GM10248 (cell line): ENCODE measurements at regions not wholly inside any gene's neighbourhood (a gene's known extent, or its start where the extent isn't known, plus 50 kb on each side); places are given as distances from the start of the nearest gene placed in this dataset.

ENCODE experiments used
- CTCF ChIA-PET: fragments of 300-600 bp; sonication (Branson Sonifier 250); formaldehyde crosslinking; extraction: SDS; loops from one replicate; lab custom pipeline; 2021; ENCODE audit warnings: antibody characterized with exemption; lab: Yijun Ruan, JAX
- POLR2A ChIA-PET: fragments of 350-650 bp; sonication (Branson Sonifier 250); formaldehyde crosslinking; extraction: SDS; loops from one replicate; lab custom pipeline; 2020; ENCODE audit warnings: antibody characterized with exemption; lab: Yijun Ruan, JAX
- DNase-seq: peaks from one replicate; pipeline ENCODE4 v3.0.0; 2012; ENCODE audit errors: extremely low spot score
- CTCF ChIP-seq: IDR thresholded peaks from 2 replicates; pipeline ENCODE4 v1.5.1; 2012; ENCODE audit warnings: mild to moderate bottlenecking, low read depth; ENCODE audit errors: extremely low read depth, missing control alignments, control extremely low read depth

DNA sequence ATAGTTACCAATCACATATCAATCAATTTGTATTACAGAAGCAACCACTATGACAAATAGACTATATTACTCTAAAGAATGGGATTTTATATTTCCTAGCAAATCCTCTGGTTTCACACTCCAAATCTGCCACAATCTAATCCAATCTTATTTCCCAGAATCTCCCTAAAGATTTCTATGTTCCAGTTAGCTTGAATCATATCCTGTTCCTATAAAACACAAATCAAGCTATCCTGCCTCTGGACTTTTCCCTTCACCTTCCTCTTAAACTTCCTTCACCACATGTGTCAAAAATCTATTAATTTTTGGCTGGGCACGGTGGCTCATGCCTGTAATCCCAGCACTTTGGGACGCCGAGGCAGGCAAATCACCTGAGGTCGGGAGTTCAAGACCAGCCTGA lies 50.0 kb downstream of the PIK3C2A start:
- no peak for DNase-seq
- CTCF ChIA-PET: interaction anchor here (1.2 to 3.8 kb wide), 3 partner anchors 8 to 72 kb away, joined by 3 to 24 read pairs (median 3); no protein-coding TSS in a partner anchor
- POLR2A ChIA-PET: no interaction called here
- no peak for TF ChIP-seq CTCF

DNA sequence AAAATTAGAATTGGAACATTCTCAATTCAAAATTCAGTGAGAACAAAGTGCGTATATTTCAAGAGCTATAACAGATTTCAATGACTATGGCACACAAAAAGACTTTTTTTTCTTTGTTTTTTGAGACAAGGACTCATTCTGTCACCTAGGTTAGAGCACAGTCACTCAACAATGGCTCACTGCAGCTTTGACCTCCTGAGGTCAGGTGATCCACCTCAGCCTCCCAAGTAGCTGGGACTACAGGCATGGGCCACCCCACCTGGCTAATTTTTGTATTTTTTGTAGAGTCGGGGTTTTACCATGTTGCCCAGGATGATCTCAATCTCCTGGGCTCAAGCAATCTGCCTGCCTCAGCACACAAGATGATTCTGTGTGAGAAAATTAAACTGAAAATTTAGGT lies 51.5 kb downstream of the PIK3C2A start:
- no peak for DNase-seq
- ChIA-PET POLR2A (no interaction called here), CTCF (no interaction called here)

GRCh38 chr11:17154409-17155159 lies 53.2 kb downstream of the PIK3C2A start:
- ChIA-PET CTCF (interaction anchor here (0.7 to 1.4 kb wide), 3 partner anchors 12 to 46 kb away, joined by 3 to 4 read pairs (median 3); no protein-coding TSS in a partner anchor), POLR2A (no interaction called here)
- TF ChIP-seq CTCF: no peak
- DNase-seq: no peak

More for the DNA sequence above, 51.5 kb downstream of the PIK3C2A start:
- TF ChIP-seq CTCF: no peak

DNA sequence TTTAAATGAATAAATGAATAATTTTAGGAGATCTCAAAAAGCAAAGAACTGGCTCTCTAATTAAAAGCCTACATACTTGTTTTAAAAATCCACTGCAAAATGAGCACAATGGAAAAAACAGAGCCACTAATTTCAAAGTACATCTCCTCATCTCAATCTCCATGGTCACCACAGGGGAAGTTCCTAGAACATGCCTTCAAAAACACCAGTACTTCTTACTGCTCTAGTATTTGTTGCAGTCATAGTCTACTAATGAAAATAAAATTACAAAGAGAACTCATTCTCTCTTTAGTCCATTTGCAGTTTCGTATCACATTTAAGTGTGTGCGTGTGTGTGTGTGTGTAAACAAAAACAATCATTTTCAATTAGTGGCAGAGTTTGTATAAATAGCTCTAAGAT lies 54.0 kb downstream of the PIK3C2A start:
- ChIA-PET CTCF (interaction anchor here (1.3 to 1.4 kb wide), 2 partner anchors 15 to 45 kb away, joined by 3 to 4 read pairs; no protein-coding TSS in a partner anchor), POLR2A (no interaction called here)
- no peak for DNase-seq
- TF ChIP-seq CTCF: no peak

DNA sequence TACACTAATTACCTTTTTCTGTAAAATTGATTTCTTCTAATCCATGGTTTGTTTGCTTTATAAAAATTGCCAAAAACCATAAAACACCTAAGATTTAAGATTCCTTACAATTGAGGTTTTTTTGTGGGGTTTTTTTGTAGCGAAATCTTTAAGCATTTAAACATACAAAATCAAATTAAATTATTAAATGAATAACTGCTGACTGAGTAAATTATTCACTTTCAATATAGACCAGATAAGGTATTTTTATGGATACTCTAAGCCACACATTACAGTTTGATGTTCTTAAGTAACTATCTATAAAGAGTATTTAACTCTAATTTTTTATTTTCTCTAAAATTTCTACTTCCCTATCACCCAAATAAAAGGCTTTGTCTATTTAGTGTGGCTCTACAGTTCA lies 55.5 kb downstream of the PIK3C2A start:
- TF ChIP-seq CTCF: no peak
- DNase-seq: no peak
- POLR2A ChIA-PET: no interaction called here
- CTCF ChIA-PET: interaction anchor here (1.9 to 2.2 kb wide), 2 partner anchors 10 to 27 kb away, joined by 5 to 6 read pairs; no protein-coding TSS in a partner anchor

DNA sequence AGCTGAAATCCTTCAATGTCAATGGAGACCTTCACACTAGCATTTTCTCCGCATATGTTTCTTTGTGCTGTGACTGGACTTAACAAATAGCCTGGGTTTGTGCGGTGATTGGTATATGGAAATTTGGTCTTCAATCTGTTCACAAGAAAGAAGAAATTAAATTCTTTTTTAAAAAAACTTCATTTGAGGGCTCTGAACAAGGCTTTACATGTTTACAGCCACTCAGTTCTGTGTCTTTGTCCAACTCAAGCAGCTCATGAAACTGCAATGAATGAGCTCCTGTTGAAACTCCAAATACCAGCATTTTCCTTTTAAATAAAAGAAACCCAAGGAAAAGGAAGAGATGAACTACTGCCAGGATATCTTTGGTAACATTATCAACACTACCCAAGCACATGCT lies 57.3 kb downstream of the PIK3C2A start:
- POLR2A ChIA-PET: no interaction called here
- CTCF ChIA-PET: interaction anchor here (1.2 to 2.2 kb wide), 4 partner anchors 9 to 29 kb away, joined by 3 to 6 read pairs (median 4); no protein-coding TSS in a partner anchor

More for the DNA sequence above, 57.3 kb downstream of the PIK3C2A start:
- no peak for TF ChIP-seq CTCF
- no peak for DNase-seq
